ENCODE measurements at regions not wholly inside any gene's neighbourhood (a gene's known extent, or its start where the extent isn't known, plus 50 kb on each side); places are given as distances from the start of the nearest gene placed in this dataset.

DNA sequence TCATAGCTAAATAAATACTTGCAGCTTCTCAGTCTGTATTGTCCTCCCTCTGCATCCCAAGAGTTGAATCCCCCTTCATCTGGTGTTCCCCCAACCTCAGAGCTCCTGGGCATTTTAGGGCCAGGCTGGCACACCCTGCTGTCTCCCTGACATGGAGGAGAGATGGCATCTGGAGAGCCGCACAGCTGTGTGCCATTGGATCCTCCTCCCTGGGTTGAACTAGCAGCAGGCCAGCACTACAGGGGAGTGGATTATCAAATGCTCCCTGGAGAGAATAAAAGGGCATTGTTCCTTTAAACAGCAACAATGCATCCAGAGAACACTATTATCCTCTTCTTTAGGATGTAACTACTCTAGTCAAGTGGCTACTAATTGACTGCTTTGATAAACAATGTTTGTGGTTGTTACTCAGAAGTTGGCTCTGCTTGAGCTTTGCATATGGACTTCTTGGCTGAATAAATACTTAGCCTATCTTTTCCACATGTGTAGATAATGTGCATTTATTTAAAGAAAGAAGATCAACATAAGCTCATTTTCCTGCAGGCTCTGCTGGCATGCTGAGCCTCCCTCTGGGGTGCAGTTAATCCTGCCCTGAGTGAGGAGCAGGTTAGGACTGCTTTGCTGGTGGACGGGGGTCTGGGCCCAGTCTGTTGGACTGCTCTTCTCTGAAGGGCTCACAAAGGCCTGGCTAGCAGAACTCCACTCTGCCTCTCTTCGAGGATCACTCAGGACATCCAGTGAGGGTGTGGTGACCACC lies 897.2 kb downstream of the TBC1D22A start:
- no peak for DNase-seq (ENCODE audit: low spot score)
- ATAC-seq (ENCODE audit: low FRiP score) = no peak
- TF ChIP-seq CTCF (IDR thresholded peaks at IDR 0.05) = no peak

DNA sequence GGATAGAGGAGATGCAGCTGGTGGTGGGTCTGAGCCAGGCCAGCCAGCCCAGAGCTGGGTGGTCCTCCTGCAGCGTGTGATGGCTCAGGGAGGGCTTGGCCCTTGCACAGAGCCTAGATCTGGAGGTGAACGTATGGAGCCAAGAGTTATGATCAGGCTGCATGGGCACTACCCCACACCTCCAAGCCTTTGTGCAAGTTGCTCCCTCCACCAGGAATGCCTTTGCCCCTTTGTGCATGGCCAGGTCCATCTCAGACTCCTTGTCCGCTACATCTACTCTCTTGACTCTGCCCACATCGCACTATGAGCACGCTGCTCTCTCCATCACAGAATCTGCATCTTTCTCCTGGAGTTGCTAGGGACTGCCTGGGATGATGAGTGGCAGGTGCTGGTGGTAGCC lies 895.7 kb downstream of the TBC1D22A start:
- no peak for ATAC-seq (ENCODE audit: low FRiP score)

GRCh38 chr22:47657224-47657623 lies 894.8 kb downstream of the TBC1D22A start:
- DNase-seq (ENCODE audit: low spot score) (no peak), ATAC-seq (ENCODE audit: low FRiP score) (no peak)
- no peak for TF ChIP-seq CTCF (IDR thresholded peaks at IDR 0.05)

More for the DNA sequence above, 895.7 kb downstream of the TBC1D22A start:
- no peak for TF ChIP-seq CTCF (IDR thresholded peaks at IDR 0.05)
- DNase-seq (ENCODE audit: low spot score) = no peak

- no peak for TF ChIP-seq CTCF (IDR thresholded peaks at IDR 0.05)
- no peak for DNase-seq (ENCODE audit: low spot score)
- ATAC-seq (ENCODE audit: low FRiP score) = no peak
Observed at GRCh38 chr22:47656806-47657205, 894.4 kb downstream of the TBC1D22A start.

- no peak for TF ChIP-seq CTCF (IDR thresholded peaks at IDR 0.05)
- ATAC-seq (ENCODE audit: low FRiP score) (no peak), DNase-seq (ENCODE audit: low spot score) (no peak)
Observed at GRCh38 chr22:47655930-47656329, 893.5 kb downstream of the TBC1D22A start.

DNA sequence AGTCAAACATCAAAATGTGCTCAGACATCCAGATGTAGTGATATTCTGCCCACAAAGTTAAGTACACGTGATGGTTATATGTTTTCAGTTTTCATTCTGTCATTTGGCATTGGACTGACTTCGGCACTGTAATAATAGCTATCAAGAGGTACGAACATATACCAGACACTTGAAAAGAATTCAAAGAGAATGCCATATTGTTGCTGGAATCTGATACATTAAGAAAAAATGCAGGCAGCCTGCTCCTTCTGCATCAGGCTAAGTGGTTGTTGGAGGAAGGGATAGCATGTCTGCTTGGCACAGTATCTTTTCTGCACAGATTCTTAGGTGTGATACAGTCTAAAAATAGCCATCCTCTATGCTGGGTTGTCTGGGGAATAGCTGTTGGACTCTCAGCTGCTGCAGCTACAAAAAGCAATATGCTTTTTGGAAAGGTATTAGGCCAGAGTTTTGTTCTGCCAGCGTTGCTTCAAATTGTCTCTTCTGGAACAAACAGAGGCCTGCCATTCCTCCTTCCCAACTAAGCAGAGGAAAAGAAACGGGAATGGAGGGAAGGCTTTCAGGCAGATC lies 892.6 kb downstream of the TBC1D22A start:
- DNase-seq (ENCODE audit: low spot score) (no peak), ATAC-seq (ENCODE audit: low FRiP score) (no peak)
- no peak for TF ChIP-seq CTCF (IDR thresholded peaks at IDR 0.05)

DNA sequence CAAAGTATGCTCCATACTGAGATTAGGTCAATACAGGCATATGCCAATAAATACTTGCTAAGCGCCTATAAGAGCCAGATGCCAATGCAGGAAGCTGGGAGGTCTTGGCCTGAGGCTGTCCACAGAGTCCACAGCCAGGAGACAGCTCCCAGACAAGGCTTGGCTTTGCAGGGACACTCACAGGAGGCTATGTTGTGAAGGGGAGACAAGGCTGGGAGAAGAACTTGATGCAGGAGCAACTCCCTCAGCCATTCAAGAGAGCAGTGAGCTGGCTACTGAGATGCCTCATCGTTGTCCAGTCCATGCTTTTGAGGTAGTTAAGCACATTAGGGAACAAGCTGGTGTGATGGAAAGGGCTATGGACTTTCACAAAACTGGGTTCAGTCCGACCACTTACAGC lies 891.5 kb downstream of the TBC1D22A start:
- DNase-seq (ENCODE audit: low spot score) = no peak
- TF ChIP-seq CTCF (IDR thresholded peaks at IDR 0.05) = no peak
- no peak for ATAC-seq (ENCODE audit: low FRiP score)

Measured in omental fat pad (tissue), 3 donors.